DMS 273 treated with DMSO at 0.1 percent for 48 hours (cell line): ENCODE measurements at regions not wholly inside any gene's neighbourhood (a gene's known extent, or its start where the extent isn't known, plus 50 kb on each side); places are given as distances from the start of the nearest gene placed in this dataset.

Source experiments
- DNase-seq: peaks from one replicate; lab custom pipeline; 2025; lab: John Stamatoyannopoulos, UW

DNA sequence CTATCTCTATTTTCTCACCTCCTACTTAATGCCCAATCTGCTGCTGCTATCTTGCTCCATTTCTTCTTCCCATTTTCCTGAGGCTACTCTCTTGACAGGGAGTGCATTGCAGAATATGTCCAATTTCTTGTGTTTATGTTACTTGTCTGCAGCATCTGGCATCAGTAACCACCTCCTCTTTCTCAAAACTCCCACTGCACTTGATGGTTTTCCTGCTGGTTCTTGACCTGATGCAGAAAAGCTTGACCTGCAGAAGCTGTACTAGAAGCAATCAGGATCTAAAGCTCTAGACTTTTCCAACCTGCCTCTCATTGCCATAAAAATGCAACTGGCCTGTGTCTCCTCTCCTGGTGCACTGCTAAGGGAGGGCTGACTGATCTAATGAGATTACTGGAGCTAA is 287.8 kb downstream of the ZEB1 start:
- no peak for DNase-seq

DNA sequence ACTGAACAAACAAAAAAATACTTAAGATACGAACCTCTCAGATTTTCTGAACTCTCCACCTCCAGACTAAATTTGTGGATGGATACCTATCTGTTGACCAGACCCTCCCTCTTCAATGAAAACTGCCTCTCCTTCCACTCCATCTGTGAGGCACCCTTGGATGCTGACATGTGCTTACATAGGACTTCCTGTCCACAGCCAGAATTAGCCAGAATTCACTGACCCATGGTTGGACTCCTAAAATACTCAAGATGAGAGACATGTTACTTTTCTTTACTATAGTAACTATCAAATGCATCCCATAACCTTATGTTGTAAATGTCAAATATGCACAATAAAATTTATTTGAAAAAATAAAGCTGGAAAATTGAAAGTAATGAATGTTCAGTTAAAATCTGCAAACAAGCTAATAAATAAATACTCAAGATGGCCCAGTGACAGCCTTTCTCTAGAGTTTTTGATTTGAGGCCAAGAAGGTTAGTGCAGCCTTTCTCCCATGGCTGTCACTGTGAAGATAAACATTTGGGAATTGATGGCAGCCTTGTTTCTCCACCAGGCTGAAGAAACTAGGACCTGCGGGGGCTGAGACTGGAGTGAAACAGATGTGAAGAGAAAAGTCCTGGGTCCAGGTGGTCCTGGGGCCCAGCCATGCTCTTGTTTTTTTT is 287.0 kb downstream of the ZEB1 start:
- no peak for DNase-seq

DNA sequence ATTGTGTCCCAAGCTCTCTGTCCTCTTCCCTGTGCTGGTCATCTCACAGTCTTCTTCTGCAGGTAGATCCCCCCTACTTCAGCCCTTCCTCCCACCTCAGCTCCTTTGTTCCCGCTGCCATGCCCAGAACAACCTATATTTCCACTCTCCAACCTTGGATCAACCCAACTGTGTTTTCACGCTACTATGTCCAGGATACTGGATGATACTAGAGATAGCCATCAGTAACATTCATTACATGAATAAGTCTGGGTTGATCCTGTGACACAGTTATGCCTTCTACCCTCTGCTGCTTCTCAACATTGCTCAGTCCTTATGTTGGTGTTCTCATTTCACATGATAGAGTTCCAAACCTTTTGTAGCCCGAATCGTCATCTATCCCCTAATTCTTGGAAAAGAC is 286.4 kb downstream of the ZEB1 start:
- DNase-seq = no peak

DNA sequence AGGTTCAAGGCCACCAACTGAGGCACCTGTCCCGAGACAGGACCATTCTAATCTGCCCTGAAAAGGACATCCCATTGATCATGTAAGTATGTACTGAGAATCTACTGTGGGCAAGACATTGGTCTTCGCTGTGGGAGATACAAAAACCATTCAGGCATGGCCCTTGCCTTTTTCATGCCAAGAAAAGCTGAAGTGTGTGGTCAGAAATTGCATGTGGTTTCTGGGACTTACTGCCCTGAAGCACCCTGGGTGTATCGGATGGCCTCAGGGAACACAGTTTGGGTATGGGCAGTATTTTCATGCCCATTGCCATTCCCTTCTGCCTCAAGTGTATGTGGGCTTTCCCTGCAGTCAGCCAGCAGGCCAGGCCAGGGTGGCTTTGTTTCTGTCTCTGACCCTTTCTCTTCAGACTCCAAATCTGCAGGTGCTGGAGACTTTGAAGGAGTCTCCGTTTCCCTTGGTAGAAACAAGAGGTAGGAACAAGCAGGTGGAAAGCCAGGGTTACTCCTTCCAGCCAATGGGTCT is 285.7 kb downstream of the ZEB1 start:
- no peak for DNase-seq

DNA sequence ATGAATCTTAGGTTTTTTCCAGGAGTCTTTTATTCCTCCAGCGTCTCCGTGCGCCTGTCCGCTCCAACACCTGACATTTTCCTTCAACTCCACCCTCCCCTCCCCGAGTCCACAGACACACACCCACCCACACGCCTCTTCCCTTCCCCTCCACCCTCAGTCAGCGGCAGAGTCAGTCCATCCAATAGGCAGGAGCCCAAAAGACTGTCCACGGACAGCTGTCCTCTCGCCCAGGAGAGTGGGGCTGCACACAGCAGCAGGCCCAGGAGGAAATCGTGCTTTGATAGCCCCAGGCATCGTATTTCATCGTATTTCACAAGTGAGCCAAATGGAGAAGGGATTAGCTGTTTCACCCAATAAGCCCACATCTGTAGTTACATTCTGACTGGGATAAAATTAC is 285.1 kb downstream of the ZEB1 start:
- peak; percentile 83 for DNase-seq

DNA sequence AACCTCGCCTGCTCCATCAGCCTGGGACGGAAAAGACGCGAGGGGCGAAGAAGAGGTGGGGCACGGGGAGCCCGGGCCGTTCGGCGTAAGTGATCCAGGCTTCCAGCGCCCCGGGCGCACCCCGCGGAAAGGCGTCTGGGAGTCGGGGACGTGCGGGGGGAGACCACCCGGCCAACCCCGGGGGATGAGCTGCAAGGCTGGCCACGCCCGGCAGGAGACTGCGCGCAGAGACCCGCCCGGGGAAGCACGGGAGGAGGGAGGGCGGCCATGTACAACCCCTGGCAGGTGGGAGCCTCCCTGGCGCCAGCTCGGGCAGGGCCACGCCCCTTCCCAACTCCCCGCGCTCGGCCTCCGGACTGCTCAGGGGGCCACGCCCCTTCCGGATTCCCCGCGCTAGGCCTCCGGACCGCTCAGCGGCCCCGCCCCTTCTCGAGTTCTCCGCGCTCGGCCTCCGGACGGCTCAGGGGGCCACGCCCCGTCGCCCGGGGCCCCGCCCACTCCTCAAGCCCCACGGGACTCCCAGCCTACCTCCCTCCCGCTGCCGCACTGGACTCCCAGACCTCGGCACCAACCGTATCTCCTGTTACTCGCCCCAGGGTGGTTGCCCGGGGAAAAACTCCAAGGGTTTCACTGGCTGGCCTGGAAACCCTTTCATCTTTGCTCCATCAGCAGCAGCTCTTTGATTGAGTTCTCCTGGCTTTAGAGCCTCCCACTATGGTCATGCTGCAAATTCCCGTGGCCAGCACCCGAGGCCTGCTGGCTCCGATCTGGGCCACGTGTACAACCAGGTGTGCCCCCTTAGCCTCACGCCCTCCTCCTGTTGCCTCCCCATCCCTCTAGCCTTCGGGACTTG is 284.4 kb downstream of the ZEB1 start:
- DNase-seq = peak; percentile 80

DNA sequence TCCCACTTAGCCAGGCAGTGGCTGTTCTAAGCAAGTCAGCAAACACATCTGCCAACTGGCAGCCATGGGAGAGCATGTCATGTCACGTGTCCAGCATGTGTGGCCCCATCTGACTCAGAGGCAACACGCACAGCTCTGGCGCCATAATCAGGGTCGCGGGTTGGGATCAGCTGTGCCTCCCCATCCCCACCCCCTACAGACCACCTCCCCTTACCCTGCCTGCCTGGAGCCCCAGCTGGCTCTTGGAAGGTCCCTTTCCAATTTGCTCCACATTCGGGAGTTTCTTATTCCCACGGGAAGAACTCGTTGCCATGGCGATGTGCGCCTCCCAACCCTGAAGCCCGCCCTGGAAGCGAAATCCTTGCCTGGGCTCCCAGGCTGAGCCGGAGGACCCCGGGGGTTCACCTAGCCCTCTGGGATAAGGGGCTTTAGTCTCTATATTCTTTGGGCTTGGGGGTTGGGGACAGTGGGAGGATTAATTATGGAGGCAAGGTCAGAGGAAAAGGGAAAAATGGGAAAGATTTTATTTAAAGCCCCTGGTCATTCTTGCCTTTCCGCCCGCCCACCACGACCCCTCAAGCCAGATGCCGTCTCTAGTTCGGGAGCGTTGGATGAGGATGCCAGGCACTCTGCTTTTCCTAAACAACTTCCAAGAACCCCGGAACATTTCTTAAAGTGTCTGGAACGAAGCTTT is 283.7 kb downstream of the ZEB1 start:
- peak; percentile 52 for DNase-seq

DNA sequence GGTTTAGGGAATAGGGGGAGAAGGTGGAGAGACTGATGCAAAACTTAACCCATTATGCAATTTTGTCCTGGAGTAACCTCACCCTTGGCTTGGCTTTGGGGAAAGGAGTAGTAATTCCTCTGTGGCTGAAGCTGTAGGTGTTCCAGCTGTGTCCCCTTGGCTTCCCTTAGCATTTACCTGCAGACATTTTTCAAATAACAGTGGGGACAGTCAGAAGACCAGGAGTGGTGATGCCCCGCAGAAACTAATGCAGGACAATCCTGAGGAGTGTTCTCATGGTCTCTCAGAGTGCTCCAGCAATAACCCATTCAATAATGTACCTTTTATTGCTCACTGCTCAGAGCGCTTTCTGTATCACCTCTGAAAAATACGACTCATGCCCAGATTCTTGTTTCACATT is 282.1 kb downstream of the ZEB1 start:
- no peak for DNase-seq

DNA sequence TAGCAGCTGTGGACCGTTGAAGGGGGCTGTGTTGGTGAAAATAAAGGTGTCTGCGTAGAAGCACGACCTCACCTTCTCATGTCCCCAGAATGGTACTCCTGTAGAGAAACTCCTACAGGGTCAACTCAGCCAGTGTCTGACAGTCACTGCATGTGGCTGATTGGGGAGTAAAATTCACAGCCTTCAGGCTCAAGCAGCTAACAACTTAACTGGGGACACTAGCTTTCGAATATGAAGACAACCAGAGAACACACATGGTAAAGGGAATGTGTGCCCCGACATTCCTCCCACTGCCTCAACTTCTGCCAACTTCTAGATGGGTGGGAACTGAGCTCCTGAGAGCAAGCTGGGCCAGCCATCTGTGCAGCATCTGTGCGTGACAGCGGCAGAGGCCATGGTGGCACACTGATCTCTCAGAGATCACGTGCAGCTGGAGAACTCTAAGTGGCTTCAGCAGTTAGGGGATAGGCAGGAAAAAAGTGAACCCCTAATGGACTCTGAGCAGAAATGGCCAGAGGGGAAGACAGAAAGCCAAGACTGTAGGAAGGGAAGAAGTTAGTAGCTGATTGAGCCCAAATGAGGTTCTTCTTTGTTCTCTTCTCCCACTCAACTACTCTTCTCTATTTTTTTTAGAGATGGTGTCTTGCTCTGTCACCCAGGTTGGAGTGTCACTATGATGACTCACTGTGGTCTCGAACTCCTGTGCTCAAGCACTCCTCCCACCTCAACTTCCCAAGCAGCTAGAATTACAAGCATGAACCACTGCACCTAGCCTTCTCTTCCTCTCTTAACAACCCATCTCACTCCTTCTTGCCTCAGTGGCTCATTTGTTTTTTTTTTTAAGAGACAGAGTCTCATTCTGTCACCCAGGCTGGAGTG is 280.8 kb downstream of the ZEB1 start:
- DNase-seq = peak; percentile 44

DNA sequence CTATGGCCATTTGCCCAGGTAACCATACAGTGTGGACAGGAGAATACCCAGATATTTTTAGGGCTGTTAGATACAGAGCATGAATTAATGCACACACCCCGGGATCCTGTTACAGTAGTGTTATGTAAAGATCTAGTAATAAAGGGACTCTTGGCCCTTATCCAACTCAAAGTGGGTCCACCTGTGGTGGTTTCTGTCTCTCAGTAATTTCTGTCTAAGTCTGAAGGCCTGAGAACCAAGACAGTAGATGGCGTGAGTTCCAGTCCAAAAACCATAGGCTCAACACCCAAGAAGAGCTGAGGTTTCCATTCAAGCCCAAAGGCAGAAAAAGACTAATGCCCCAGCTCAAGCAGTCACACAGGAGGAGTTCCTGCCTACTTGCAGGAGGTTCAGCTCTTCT is 277.7 kb downstream of the ZEB1 start:
- DNase-seq = no peak

DNA sequence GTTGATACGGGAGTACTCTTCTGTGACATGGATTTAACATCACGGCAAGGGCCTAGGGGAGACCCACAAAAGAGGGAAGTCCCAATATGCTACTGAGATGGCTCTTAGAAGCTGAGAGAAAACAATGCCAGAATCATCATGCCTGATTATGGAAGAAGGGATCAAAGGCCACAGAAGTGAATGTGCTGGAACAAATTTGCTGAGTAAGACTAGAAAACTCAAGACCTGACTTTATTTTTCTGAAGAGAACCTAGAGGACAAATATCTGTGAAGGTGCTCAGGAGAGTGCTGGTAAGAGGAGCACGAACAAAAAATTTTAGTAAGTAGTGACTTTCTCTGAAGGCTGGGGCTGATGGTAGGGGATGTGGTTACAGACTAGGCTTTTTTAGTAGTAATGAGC is 277.0 kb downstream of the ZEB1 start:
- no peak for DNase-seq

DNA sequence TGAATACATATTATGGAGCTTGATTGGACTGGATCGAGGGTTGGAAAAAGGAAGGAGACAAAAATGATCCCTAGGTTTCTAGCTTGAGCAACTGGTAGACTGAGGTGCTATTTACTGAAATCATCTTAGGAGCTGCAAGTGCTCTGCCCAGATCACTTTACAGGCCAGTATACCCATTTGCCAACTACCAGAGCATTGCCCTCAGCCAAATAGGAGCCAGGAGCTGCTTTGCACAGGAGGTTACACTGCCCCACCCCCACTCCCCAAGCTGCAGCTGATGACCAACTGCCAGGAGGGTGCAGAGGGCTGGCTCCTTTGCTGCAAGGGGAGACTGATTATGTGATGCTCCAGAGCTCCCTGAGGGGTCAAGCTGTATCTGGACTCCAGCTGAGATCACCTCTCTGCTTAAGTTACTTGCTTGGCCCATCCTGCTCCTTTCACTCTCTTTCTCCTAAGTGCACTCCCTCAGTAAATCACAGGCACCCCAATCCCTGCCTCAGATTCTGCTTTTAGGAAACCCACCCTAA is 275.4 kb downstream of the ZEB1 start:
- no peak for DNase-seq

DNA sequence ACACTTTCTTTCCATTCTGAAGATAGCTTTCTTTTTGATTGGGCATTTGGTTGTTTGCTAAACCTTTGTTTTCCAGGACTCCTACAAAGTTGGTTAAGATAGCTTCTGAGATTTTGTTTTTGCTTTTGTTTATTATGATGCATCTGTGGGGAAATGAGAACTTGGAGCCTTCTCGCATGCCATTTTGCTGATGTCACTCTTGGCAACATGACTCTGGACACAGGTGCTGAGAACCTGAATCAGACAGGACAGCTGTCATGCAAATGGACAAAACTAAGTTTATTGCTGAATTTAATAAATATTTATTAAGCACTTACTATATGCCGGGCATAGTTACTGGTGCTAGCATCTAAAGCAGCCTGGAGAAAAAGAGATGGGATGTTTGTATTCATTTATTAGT is 274.1 kb downstream of the ZEB1 start:
- DNase-seq = no peak

DNA sequence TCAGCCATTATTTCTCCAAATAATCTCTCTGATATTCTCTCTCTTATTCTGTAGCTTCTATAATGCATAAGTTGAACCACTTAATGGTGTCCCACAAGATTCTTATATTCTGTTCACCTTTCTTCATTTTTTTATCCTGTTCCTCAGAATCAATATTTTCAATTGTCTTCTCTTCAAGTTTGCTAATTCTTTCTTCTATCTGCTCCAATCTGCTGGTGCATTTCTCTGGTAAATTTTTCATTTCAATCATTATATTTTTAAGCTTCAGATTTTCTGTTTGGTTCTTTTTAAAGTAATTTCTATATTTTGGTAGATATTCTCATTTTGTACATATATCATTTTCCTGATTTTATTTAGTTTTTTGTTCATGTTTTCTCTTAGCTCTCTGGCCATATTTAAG is 272.6 kb downstream of the ZEB1 start:
- DNase-seq = no peak

DNA sequence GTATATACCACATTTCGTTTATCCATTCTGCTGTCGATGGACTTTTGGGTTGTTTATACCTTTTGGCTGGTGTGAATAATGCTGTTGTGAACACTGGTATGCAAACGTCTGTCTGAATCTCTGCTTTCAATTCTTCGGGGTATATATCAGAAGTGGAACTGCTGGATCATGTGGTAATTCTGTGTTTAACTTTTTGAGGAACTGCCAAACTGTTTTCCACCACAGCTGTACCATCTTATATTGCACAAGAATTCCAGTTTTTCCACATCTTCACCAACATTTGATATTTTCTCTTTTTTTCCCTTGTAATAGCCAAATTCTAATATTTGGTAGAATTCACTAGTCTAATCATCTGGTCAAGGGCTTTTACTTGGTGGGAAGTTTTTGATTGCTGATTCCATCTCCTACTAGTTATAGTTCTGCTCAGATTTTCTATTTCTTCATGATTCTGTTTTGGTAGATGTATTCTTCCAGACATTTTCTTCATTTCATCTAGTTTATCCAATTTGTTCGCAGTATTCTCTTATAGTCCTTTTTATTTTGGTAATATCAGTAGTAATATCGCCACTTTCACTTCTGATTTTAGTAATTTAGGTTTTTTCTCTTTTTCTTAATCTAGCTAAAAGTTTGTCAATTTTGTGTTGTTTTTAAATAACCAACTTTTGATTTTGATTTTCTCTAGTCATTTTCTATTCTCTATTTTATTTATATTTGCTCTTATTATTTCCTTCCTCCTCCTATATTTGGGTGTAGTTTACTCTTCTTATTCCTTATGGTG is 271.2 kb downstream of the ZEB1 start:
- DNase-seq = no peak

DNA sequence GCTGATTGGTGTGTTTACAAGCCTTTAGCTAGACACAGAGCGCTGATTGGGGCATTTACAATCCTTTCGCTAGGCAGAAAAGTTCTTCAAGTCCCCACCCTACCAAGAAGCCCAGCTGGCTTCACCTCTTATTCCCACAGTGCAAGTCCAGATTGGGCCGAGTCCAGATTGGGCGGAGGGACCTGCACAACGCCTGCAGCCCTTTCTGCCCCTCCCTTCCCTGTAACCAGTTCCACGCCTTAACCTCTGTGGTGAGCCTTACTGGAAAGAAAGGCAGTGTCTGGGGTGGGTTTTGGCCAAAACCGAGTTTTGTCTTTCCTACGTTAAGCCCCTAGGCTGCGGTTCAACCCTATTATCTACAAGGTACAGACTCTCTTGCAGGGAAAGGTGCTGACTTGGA is 268.7 kb downstream of the ZEB1 start:
- no peak for DNase-seq

DNA sequence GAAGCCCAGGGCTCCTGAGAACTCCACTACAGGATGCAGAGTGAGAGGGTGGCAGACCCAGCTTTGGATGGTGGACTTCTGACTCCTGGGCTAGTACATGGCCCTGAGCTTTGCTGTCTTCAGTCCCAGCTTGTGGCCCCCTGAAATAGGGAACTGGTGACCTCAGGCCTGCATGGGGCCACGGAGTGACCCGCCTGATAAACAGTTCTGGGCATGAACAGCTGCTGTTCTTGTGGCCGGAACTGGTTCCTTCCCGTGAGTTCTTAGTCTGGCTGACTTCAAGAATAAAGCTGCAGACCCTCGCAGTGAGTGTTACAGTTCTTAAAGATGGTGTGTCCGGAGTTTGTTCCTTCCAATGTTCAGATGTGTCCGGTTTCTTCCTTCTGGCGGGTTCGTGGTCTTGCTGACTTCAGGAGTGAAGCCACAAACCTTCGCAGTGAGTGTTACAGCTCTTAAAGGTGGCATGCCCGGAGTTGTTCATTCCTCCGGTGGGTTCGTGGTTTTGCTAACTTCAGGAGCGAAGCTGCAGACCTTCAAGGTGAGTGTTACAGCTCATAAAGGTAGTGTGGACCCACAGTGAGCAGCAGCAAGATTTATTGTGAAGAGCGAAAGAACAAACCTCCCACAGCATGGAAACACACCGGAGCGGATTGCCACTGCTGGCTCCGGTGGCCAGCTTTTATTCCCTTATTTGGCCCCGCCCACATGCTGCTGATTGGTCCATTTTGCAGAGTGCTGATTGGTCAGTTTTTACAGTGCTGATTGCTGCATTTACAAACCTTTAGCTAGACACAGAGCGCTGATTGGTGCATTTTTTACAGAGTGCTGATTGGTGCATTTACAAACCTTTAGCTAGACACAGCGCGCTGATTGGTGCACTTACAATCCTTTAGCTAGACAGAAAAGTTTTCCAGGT is 268.0 kb downstream of the ZEB1 start:
- DNase-seq = no peak

DNA sequence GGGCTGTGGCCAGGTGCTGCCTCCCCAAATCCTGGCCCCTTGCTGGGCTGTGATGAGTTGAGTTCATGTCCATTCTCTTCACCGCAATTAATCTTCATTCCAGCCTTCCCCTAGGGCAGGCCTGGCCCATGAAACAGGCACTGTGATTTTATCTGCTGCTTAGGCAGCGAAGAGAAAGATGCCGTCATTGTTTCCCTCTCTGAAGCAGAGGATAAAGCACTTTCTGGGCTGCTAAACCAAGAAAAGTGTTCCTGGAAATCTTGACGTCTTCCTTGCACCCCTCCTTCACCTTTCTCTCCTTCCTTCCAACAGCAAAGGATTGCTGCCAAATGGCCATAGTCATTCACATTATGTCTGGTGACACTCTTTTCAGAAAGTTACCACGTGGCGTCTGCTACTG is 265.9 kb downstream of the ZEB1 start:
- no peak for DNase-seq

DNA sequence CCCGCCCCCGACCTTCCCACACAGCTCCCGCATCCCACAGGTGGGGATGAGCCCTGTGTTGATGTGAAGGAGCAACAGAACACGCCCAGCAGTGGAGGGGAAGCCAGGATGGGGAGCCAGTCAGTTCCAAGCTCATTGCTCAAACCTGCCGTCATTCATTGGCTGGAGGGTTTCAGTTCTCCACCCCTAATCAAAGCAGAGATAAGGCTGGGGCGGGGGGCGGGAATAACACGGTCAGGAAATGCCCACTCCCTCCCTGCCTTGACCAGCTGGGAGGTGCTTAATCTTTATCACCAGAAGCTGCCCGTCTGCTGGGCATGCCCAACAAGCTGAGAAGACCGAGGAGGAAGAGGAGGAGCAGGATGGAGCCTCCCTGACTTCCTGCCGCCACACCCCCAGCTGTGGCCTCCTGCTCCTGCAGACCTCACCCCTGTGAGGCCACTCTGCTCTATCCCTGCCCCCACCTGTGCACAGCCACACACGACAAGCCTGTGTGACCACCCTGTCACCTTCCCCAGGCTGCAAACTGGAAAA is 265.1 kb downstream of the ZEB1 start:
- no peak for DNase-seq
